Activated T-cell treated with anti-CD3 and anti-CD28 coated beads for 4 hours (primary cell): ENCODE measurements at regions not wholly inside any gene's neighbourhood (a gene's known extent, or its start where the extent isn't known, plus 50 kb on each side); places are given as distances from the start of the nearest gene placed in this dataset.
"Not testable (repeated sequence)": the region's sequence is repeated elsewhere in the genome, so short reads cannot be mapped to it uniquely, and the experiment has no call there.

ENCODE experiments used
- DNase-seq: peaks from one replicate; pipeline ENCODE4 v3.0.0-alpha.2; 2020

DNA sequence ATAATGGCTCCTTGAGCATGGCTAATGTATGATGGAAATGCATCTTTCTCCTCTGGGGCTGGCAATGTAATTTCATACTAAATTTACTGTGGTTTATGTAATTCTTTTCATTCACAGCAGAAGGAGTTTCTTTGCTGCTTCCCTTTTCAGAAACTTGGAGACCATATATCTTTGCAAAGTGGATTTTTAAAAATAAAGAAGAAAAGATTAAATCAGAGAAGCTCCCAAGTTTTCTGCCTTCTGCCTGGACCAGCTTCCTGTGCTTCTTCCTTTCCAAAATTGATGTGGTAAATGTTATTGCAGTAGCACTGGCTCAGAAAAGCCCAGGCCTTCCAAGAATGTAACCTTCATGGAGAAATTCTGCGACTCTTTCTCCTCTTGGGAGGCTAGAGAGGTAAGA lies 300.1 kb upstream of the NCAM1 start:
- DNase-seq: no peak

DNA sequence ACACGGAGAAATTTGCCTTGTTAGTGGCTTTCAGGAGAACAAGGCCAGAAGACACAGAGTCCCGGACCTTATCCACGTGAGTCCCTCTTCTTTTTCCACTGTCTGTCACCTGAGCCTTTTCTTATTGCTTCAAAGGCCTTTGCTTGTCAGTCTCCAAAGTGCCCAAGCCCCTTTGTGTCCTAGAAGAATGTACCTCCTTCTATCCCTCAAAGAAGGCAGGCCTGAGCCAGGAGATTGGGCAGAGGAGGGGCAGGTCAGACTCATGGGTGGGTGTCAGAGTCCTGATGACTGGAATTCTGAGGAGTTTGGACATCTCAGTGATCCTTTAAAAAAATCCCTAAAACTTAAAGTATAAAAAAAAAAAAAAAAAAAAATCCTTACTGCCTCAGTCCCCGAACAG lies 299.6 kb upstream of the NCAM1 start:
- DNase-seq: no peak

DNA sequence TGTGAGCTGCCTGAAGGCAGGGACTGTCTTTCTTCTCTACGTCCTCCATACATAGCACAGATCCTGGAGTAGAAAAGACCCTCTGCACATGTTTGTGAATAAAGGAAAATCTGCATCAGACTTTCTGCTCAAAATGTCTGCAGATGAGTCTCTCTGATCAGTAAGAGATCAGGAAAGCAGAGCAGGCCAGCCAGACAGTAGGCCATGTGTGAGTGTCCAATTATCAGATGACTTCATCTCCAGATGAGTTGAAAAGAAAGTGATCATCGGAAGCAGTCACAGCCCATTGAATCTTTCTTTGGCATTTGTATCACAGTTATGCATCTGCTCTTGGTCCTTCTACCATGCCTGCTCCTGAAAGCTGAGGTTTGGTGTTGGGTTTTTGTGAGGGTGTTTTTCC lies 298.7 kb upstream of the NCAM1 start:
- DNase-seq: no peak

GRCh38 chr11:112663947-112664634 lies 297.1 kb upstream of the NCAM1 start:
- DNase-seq: no peak

DNA sequence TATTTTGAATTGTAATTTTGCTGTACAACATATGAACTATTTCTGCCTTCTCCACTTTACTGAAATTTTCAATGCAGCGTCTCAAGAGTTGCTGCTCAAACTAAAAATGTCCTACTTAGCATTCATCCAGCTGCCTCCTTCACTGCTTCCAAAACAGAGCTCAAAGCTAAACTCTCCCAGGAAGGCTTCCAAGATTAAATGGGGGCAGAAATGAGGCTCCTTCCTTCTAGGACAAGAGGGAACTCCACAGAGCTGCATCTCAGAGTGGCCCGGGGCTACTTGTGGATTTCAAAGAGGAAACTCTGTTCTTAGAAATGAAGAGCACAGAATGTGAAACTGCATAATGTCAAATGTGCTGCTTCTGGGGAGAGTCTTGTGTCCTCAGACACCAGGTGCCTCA lies 295.9 kb upstream of the NCAM1 start:
- DNase-seq: no peak

GRCh38 chr11:112666253-112666652 lies 295.0 kb upstream of the NCAM1 start:
- no peak for DNase-seq

DNA sequence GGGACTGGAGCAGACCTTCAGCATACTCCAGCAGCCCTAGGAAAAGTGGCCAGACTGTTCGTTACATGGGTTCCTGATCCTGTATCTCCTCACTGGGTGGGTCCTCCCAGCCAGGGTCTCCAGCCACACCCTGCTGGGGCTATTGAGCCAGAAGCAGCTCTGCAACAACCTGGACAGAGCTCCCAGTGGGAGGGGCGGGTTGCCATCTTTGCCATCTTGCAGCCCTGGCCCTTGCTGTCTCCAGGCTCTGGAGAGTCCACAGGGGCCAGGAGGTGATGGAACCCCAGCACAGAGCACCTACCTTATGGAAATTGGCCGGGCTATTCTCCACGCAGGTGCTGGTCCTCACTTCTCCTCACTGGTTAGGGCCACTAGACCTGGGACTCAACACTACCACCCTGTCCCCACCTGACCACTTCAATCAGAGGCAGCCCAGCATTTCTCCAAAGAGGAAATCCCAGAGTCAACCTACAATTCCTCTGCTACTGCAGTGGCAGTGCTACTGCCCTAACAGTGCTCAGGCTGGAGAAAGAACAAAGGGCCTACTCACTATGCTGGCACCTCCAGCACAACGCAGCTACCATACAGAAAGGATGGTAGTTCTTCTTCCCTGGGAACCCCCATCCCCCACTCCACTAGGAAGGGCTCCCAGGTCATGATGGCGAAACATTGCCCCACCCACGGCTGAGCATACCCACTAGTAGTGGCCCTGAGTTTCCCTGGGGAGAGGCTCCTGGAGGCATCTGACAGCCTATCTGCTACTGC lies 290.2 kb upstream of the NCAM1 start:
- DNase-seq: no peak

GRCh38 chr11:112673401-112673800 lies 287.8 kb upstream of the NCAM1 start:
- not testable (repeated sequence) for DNase-seq

GRCh38 chr11:112685111-112685510 lies 276.1 kb upstream of the NCAM1 start:
- DNase-seq: no peak

GRCh38 chr11:112689851-112690250 lies 271.4 kb upstream of the NCAM1 start:
- no peak for DNase-seq

- no peak for DNase-seq
Observed at GRCh38 chr11:112693781-112694180, 267.4 kb upstream of the NCAM1 start.

DNA sequence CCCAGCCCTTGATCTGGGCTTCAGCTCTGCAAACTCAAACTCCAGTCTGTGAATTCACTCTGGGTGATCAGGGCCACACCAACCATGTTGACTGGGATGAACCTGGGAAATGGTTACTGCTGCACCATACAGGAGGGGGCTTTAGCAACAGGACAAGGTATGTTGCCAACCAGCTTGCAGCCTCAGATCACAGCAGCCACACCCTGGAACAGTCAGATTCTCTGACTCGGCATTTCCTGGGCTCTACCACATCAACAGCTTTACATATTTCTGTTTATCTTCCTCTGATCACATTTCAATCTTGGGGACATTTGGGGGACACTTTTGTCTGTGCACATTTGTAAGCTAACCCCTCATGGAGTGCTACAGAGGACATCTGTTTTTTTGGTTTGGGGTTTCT lies 267.0 kb upstream of the NCAM1 start:
- DNase-seq: no peak

GRCh38 chr11:112694813-112695212 lies 266.4 kb upstream of the NCAM1 start:
- no peak for DNase-seq

- no peak for DNase-seq
Observed at GRCh38 chr11:112697391-112698178, 263.6 kb upstream of the NCAM1 start.

DNA sequence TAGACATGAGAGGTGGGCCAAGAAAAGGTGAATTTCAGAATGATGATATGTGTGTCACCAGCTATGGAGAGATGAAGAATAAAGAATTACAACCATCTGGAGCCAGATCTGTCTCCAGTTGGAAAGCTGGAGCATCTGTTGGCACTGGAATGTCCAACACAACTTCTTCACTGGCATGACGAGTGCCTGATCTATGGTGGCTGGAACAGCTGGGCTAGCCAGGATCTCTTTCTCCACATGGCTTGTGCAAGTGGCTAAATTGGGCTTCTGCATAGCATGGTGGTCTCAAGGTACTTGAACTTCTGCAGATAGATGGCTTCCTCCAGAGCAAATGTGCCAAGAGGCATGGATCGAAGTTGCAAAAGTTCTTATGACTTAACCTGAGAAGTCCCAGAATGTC lies 256.1 kb upstream of the NCAM1 start:
- no peak for DNase-seq

DNA sequence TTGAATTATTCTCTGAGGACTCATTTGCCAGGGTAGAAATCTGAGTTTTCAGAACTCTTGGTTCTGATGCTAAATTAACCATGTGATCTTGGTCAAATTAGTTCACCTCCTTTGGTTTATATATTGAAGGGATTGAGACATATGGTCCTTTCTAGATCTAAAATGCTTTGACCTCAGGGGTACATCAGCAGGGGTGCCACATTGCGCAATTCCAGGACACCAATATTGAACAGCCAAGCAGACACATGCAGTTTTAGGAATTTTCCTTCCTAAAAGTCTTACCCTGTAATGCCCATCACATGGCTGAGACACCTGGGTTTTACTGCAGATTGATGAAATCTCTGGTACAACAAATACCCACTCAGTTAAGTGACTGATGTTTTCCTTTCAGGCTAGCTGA lies 254.4 kb upstream of the NCAM1 start:
- DNase-seq: no peak

DNA sequence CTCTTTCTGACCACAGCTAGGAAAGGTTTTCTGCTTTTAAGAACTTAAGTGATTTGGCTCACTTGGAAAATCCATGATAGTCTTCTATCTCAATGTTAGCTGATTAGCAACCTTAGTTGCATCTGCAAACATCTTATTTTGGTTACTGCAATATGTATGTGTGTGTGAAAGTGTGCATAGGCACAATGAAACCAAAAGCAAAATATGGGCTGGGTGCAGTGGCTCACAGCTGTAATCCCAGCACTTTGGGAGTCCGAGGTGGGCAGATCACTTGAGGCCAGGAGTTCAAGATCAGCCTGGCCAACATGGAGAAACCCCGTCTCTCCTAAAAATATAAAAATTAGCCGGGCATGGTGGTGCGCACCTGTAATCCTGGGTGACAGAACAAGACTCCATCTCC lies 246.9 kb upstream of the NCAM1 start:
- not testable (repeated sequence) for DNase-seq

DNA sequence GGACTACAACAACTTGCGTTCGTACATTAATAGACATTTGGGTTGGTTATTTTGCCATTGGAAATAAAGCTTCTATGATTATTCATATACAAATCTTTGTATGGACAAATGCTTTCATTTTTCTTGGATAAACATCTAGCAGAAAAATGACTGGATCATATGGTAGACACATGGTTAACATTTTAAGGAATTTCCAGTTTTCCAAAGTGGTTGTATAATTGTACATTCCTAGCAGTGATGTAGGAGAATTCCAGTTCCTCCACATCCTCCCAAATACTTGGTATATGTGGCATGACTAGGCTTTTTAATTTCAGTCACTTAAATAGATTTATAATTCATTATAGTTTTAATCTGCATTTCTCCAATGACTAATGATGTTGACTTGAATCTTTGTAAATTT lies 246.2 kb upstream of the NCAM1 start:
- no peak for DNase-seq

DNA sequence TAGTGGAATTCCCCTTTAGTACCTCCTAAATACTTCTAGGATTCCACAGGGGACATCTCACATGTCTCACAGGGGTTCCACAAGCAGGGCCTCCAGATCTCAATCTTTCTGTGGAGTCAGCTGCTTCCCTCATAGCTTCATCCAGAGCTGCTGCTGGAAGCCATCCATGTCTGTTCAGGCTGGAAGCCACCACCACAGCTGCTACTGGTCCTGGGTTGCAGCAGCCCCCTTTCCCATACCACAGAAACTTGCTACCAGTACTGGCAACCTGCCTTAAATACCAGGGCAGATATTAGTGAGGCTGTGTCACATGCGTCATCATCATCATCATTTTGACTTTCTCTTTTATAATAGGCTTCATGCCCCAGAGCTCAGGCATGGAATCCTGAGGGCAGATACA lies 242.7 kb upstream of the NCAM1 start:
- DNase-seq: no peak

- no peak for DNase-seq
Observed at GRCh38 chr11:112719736-112720525, 241.3 kb upstream of the NCAM1 start.

DNA sequence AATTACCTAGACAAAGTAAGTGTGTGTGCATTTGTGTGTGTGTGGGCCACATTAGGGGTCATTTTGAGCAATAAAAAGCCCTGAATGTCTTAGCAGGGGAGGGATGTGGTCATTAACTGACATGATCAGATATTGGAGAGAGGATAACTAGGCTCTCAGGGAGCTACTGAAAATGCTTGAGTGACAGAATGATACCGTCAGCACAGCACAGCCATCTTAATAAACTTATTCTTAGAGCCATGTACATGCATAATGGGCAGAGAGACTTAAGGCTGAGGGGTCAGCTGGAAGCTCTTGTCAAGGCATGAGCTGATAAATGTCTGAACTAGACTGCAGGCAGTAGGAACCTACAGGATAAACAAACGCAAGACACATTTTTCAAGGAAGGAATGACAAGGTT lies 239.1 kb upstream of the NCAM1 start:
- DNase-seq: no peak

GRCh38 chr11:112722876-112723275 lies 238.3 kb upstream of the NCAM1 start:
- no peak for DNase-seq
